ENCODE measurements at regions not wholly inside any gene's neighbourhood (a gene's known extent, or its start where the extent isn't known, plus 50 kb on each side); places are given as distances from the start of the nearest gene placed in this dataset.
"Not testable (repeated sequence)": the region's sequence is repeated elsewhere in the genome, so short reads cannot be mapped to it uniquely, and the experiment has no call there.

DNA sequence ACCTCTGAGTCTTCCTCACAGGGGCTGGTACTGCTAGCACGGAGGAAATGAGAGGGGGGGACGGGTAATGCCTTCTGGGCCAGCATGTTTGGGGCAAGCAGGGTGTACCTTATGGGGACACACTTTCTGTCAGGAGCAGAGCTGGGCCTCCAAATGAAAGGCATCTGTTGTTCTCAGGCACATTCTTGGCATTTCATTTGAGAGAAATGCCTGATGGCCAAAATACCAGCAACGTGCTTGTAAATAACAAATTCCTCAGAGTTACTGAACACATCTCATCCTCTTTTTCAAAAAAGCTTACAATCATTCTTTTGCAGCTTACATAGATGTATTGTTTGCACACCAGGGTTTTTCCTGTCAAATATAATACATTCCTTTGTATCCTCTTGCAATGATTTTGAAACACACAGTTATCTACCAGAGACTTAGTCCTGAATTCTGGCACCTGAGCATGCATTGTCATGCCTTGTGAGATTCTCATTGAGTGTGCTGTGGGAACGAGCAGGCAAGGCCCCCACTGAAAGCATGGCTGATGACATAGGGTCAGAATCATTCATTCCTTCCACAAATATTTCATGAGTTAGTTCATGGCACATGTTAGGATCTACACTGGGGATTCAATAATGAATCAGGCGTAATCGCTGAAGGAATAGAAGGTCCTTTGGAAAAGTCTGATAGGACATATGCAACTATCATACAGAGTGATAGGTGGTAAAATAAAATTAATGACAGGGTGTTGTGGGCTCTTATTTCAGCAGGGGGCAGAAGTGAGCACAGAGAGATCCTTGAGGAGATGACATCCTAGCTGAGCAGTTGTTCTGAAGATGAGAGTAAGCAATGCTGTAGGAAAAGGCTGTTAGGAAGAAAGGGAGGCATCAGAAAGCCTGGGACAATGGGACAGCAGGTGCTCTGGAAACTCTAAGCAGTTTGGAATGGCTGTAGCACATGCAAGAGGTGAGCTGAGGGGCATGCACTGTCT, 260.9 kb upstream of the TUT7 start:
- DNase-seq (ENCODE audit: low spot score), result no peak

DNA sequence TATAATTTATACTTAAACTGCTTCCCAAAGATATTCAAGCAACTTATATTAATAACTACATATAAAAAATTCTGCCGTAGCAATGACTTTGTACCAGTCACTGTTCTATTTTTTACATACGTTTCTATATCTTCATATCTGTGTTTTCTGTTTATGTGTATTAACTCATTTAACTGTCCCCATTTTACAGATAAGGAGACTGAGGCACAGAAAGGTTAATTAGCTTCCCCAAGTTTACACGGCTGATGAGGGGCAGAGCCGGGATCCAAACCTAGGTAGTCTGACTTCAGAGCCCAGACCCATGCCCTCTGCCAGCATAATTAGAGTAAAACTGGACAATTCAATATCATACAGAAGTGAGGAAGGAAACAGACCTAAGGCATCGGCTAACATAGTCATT, 259.7 kb upstream of the TUT7 start:
- no peak for DNase-seq (ENCODE audit: low spot score)

DNA sequence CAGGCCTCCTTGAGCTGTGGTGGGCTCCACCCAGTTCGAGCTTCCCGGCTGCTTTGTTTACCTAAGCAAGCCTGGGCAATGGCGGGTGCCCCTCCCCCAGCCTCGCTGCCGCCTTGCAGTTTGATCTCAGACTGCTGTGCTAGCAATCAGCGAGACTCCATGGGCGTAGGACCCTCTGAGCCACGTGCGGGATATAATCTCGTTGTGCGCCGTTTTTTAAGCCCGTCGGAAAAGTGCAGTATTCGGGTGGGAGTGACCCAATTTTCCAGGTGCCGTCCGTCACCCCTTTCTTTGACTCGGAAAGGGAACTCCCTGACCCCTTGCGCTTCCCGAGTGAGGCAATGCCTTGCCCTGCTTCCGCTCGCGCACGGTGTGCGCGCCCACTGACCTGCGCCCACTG, 257.3 kb upstream of the TUT7 start:
- DNase-seq (ENCODE audit: low spot score), result not testable (repeated sequence)

DNA sequence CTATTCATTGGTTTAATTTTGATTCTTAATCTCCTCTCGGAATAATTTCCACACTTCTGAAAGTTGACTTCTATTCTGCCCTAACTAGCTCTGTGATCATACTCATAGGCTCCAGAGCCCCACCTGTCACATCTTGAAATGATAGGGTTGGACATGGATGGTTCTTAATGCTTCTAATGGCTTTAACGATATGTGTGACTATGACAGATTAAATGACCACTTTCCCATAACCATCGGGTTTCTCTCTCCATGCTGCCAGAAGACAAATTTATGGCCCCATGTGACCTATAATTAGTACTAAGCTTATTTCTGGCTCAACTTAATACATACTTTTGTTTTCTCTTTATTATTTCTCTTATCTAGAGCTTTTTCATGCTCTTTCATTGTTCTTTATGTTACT, 251.1 kb upstream of the TUT7 start:
- DNase-seq (ENCODE audit: low spot score), result no peak

DNA sequence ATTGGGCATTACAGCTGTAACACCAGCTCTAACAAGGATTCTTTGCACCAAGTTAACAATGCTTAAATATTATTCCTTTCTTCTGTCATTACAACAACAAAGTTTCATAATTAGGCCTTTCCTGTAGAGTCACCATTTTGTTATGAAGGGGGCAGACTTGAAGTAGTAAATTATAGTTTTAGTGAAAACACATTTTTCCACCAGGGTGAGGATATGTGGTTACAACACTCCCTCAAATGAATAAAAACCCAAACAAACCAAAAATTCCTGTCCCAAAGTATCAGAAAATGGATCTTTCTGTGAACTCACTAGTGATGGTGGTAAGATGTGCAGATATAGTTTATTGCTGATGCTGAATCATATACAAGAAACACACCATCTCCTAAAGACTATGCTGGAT, 250.5 kb upstream of the TUT7 start:
- DNase-seq (ENCODE audit: low spot score), result no peak

DNA sequence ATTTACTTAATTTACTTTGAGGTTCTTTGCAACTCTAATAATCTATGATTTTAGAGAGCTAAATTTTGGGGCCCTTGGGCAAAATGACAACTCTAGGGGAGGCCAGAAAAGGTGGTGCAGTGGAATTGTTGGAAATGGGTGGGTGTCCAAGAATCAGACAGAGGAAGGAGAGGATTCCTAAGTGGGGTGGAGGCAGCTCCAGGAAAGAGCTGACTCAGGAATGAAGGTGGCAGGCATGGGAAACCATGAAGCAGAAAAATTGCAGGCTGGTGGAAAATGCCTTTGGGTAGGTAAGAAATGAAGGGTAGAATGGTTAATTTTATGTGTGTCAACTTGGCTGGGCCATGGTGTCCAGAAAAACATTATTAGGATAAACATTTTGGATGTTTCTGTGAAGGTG, 248.5 kb upstream of the TUT7 start:
- DNase-seq (ENCODE audit: low spot score), result no peak

DNA sequence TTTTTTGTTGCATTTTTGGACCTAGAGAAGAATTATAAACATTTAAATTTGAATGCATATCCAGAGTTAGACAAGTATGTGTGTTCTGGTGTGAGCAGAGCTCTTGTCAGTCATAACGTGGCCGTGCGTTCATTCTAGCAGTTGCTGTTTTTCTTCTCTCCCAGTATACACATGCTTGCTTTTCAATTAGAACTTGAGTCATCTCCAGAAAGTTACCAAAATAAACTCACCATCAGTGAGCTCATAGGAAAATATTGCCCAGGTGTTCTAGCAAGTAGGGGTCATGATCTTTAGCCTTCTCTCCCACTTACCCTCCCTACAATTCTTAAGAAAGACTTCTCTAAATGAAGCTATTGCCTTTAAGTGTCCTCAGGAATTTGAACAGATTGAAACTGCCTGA, 247.5 kb upstream of the TUT7 start:
- DNase-seq (ENCODE audit: low spot score), result no peak

DNA sequence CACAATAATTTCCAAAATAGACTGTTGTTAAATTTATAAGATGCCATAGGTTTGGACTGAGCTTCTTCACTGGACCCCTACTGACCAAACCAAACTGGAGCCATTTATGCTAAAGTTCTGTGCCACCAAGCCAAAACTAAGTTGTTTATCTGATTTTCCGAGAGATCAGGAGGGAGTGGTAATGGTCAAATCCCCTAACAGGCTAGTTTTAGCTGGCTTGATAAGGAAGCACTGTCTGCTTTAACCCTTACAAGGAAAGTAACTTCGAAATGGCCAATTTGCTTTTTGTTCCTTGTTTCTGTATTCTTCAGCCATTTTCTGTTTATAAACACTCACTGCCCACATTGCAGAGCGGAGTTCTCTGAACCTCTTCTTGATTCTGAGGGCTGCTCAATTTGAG, 246.8 kb upstream of the TUT7 start:
- no peak for DNase-seq (ENCODE audit: low spot score)

DNA sequence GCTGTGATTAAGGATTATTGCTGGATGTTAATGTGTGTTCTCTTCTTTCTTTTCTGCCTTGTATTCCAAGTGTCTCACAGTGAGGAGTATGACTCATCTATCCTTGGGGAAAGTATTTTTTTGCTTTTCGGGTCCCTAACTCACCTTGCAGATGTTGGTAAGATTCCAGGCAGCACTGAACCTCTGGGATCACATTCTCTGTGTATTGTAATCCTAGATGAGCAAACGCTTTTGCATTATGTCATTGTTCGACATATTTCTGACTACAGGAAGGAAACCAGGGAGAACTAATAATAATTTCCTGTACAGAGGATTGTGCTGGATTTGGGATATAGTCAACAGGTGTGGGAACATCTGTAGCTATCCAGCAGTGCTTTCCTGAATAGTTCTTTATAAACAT, 246.1 kb upstream of the TUT7 start:
- no peak for DNase-seq (ENCODE audit: low spot score)

DNA sequence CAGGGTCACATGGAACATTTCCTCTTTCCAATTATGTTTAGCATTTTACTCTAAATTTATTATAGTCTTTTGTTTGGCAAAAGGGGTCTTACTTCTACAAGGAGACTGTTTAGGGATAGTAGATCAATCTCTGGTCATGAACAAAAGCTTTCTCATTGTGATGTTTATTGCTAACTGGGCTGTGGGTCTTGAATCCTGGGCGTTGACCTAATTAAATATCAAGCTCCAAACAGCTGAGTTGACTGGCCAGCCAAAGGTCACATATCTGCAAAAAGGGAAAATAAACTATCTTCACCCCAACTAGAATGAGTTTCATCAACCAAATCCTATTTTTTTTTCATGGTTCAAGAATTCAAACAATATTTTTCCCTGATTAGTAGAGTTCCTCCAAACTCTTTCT, 245.4 kb upstream of the TUT7 start:
- no peak for DNase-seq (ENCODE audit: low spot score)

DNA sequence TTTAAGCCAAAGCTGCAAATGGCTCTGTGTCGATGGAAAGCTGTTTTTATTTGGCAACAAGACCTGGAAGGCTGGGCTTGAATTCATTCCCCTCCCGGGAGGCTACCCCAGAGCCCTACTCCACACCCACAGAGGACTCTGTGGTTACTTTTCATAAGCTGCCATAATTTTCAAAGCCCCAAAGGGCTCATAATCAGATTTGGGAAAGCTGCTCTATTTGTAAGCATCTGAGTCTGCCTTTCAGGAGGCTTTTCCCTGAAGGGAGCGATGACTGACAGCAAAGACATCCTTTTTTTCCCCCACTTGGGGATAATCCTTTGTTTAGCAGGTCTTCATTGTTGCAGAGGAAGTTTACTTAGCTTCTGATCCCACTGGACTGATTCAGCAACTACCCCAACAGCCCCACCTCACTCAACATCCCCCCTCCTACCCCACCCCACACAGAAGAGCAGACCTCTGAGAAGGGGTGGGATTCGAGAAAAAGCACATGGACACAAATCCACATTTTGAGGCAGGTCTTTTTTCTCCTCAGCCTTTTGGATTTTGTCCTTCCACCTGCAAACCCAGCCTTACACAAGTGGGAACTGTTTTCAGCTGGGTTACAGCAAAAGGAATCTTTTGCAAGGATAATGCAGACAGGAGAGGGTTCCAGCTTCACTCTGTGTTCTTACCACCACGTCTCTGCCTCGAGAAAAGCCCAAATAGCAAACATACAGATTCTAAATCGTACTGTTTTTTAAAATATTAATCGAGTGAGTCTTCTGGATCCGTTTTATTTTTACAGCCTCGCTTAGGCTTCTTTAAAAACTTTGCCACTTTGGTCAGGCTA, 244.4 kb upstream of the TUT7 start:
- no peak for DNase-seq (ENCODE audit: low spot score)

DNA sequence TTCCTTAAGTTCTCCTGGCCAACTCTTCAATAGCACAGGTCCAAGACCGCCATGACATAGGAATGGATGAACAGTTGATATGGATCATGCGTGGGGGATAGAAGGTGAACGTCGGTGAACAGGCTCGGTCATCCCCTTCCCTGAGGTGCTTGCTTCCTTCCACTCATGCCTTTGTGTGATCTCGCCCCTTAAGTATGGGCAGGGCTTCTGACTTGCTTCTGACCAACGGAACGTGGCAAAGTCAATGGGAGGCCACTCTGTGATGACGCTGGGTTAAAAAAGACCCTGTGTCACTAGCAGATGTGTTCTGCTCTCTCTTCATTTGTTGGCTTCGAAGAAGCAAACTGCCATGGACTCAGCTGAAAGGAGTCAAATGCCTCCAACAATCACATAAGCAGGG, 240.5 kb upstream of the TUT7 start:
- DNase-seq (ENCODE audit: low spot score), result no peak

DNA sequence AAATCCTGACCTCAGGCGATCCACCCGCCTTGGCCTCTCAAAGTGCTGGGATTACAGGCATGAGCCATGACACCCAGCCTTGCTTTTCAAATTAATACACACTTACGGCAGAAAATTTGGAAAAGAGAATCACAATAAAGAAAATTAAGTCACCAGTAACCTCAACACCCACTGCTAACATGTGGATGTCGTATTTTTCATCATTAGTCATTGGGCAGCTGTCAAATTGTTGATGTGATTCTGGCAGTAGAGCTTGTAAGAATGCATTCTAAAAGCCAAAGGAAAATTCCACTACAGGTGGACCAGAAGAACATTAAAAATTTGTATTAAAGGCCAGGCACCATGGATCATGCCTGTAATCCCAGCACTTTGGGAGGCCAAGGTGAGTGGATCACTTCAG, 237.3 kb upstream of the TUT7 start:
- DNase-seq (ENCODE audit: low spot score), result no peak

DNA sequence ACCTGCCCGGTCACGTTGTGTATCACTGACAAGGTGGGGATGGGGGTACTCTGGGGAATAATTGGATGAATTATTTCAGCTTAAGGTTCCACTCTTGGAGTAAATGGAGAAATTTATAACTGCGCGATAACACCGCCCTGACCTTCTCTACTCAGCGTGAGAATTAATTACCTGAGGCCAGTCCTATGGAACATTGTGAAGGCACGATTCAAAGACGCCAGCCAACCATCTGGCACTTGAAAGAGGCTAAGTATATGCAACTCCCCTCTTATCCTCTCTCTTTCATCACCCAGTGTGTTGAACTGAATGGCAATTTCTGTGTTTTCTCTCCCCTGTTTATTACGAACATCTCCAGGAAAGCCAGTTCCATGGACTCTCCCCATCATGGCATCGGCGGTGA, 235.5 kb upstream of the TUT7 start:
- no peak for DNase-seq (ENCODE audit: low spot score)

DNA sequence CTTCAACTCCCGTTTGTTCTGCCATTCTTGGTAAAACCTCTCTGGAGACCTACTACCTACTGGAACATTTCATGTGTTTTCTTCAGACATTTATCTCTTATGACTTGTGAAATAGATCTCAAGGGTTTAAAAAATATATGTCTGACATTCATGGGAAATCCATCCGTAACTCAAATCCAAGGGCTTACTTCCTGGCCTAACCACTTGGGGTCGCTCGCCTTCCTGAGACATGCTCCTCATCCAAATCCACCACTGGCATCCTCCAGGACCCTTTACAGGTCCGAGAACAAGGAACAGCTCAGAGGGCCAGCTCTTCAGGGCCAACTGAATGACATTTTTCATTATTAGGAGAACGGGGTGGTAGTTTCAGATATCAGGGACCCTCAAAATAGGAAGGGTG, 235.1 kb upstream of the TUT7 start:
- DNase-seq (ENCODE audit: low spot score), result no peak

DNA sequence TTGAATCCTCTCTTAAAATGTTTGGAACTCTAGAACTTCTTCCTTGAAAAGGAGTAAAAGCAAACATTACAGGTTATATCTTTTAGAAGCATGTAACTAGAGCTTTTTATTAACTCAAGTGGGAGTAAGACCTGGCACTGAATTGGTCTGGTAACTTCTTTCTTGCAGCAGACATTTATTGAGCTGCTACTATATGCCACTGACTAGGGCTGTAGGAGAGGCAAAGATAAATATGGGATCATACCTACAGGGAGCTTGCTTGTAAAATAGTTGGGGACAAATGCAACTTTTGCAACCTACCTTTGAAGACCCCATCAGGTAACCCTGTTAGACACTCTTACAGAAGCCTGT, 231.9 kb upstream of the TUT7 start:
- DNase-seq (ENCODE audit: low spot score), result no peak

DNA sequence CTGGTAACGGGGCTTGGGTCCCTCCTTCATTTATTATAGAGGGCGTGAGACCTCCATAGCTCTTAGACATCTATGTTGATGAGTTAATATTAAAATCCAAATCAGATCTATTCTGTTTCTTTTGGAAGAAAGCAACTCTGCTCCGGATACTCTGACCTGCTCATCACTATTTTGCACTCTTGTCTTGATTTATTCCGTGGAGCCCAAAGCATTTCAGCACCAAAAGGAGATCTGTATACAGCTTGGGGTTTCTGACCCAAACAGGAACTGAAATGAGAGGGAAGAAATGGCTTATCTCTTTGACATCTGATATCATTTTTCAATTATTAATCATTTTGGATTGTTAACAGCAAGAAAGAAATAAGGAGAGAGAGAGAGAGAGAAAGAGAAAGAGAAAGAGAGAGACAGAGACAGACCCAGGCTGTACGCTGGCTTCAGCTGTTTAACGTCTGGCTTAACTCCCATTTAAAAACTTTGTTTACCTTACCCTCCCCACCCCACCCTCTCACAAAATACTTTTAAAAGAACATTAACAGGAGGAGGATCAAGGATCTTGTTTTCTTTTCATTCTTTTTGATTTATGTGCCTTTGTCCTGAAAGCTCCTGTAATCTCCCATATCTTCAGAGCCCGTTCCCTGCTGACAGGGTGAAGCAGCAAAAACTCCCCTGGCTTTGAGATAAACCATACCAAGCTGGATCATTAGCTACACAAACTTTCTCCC, 231.4 kb upstream of the TUT7 start:
- no peak for DNase-seq (ENCODE audit: low spot score)

DNA sequence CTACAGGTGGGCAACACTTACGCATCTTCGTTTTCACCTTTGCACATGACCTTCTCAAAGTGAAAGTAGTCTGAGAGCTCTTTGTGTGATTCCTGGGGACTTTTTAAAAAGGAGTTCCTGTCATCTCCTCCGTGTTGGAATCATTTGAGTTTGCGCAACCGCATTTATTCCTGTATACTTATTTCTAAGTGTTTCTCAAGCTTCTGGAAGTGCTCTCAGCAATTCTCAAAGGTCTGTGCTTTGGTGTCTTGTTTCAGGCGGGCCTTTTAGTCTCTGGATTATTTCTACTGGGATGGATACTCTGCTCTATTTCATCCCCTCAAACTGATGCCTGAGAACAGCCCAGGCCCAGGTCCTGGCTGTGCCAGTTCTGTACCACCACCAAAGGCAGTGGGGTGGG, 226.5 kb upstream of the TUT7 start:
- DNase-seq (ENCODE audit: low spot score), result no peak

DNA sequence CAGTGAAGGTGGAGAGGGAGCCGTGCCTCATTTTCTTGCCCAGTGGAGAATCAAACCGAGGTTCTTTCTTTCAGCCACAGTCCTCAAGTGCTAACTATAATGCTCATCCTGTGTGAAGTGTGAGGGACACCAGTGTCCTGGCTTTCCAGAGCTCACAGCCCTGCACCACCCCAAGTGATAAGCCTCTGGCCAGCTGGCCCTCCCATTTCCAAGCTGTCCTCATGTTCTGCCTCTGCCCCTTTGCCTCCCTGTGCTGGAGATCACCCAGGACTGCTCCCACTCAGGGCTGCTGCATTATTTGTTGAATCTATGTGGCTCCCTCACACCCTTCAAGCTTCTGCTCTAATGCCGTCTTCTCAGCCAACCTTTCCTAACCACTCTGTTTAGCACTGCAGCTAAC, 224.5 kb upstream of the TUT7 start:
- DNase-seq (ENCODE audit: low spot score), result no peak

DNA sequence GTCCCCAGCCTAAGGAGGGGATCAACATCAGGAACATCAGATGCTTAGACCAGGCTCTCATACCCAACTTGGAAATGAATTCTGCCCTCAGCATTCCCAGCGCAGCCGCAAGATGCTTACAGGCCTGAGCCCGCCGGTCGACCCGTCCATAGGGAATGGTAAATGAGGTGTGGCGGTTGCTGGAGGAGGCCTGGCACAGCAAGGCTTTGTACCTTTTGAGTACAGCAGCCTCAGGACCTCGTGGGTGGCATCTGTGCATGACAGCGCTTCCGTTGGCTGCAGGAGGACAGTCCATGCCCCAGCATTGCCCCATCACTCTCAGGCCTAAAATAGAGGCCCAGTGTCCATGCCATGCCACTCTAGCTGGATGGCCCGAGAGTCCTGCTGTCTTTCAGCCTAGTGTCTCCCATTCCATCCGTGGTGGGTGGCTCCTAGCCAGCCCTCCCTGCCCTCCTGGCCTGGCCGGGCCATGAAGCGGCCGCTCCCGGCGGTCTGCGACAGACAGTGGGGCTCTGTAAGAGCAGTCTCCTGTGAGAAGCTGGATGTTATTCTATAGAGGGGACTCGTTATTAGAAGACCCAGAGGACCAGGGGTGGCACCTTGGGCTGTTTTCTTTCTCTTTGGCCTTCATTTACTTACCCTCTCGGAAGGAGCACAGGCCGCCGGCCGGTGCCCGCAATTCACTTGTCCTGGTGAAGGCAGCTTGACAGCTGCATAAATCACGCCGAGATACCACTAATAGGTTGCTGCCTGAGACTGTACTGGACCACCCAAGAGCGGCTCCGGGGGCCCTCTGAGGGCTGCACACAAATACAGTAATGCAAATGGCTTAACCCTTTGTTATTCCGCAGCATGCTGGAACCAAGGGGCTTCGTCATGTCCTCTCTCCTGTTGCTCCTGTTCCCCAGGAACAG, 223.5 kb upstream of the TUT7 start:
- no peak for DNase-seq (ENCODE audit: low spot score)

DNA sequence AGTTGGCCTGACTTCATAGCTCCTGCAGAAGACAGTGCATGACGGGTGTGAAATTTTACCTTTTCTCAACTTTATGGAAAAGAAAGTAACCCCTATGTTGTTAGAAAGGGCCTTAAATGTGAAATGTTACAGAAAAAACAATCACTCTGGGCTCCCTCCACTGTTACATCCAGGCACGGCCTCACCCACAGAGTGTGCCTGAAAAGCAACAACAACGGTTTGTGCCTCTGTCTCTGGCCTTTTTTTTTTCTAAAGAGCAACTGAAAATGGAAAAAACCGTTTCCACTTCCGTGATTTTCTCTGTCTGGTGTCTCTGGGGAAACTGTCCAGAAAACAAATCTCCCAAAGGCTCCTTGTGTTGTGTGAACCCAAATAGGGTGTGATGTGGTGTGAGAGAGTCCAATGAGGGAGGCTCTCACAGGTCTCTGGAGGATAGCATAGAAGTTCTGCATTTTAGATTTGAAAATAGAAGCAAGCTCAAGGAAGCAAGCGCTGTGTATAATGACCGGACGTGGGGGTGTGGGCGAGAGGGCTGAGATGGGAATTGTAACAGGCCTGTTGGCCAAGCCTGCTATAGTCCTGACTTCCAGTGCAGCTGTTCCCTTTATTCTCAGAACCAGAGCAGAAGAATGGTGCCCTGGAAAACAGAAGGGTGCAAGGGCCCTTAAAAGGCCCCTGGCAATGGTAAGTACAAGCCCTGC, 221.8 kb upstream of the TUT7 start:
- no peak for DNase-seq (ENCODE audit: low spot score)

Measured in LoVo (cell line).